WERI-Rb-1 (cell line): ENCODE measurements at regions not wholly inside any gene's neighbourhood (a gene's known extent, or its start where the extent isn't known, plus 50 kb on each side); places are given as distances from the start of the nearest gene placed in this dataset.

Experiments
- DNase-seq: peaks from one replicate; pipeline ENCODE4 v3.0.0-alpha.2; 2020
- H3K27ac ChIP-seq: fragments of 250-450 bp; sonication (Bioruptor Pico); 2 replicates; pipeline ENCODE4 v1.5.1; 2020; ENCODE audit warnings: mild to moderate bottlenecking, moderate library complexity
- H3K27me3 ChIP-seq: fragments of 250-450 bp; sonication (Bioruptor Pico); 2 replicates; pipeline ENCODE4 v1.5.1; 2021; ENCODE audit warnings: mild to moderate bottlenecking, low read depth, moderate library complexity; ENCODE audit not compliant: insufficient read depth, severe bottlenecking
- H3K36me3 ChIP-seq: fragments of 250-450 bp; sonication (Bioruptor Pico); 2 replicates; pipeline ENCODE4 v1.5.1; 2020; ENCODE audit warnings: mild to moderate bottlenecking, moderate library complexity
- H3K4me3 ChIP-seq: 2 replicates; pipeline ENCODE4 v1.5.1; 2011; ENCODE audit warnings: low read depth, mild to moderate bottlenecking, control low read depth, low read length
- H3K9me3 ChIP-seq: fragments of 250-450 bp; sonication (Bioruptor Pico); 2 replicates; pipeline ENCODE4 v1.5.1; 2021; ENCODE audit warnings: mild to moderate bottlenecking, moderate library complexity; ENCODE audit not compliant: severe bottlenecking
- TF ChIP-seq, protein P1 (sequence below): IDR thresholded peaks from 2 replicates; pipeline ENCODE4 v1.5.1; 2011; ENCODE audit warnings: low read depth, mild to moderate bottlenecking, control low read depth, inconsistent platforms, low read length

DNA sequence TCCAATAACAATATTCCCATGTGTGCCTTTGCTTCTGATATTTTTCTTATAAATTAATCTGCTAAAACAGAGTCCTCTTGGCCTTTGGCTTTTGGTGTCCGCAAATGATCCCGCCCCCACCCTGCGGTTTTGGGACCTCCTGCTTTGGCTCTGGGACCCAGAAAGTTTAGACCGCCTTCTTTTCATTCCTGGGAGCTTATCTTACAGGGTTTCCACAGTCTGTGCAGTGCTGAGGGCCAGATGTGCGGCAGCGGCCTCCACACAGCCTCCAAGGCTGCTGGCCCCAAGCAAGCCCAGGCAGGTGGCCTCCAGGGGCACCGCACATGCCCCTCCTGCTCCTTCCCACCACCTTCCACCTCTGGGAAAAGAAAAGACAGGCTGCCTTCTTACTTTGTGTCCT lies 191.5 kb downstream of the ERCC6L2 start:
- Histone ChIP-seq H3K4me3 (no peak overlapping the region), H3K27ac (no peak overlapping the region), H3K36me3 (no peaks in the 10 kb centered on the region), H3K27me3 (no peaks in the 10 kb centered on the region), H3K9me3 (no peaks in the 10 kb centered on the region)
- DNase-seq = no peak
- TF ChIP-seq, protein P1, sequence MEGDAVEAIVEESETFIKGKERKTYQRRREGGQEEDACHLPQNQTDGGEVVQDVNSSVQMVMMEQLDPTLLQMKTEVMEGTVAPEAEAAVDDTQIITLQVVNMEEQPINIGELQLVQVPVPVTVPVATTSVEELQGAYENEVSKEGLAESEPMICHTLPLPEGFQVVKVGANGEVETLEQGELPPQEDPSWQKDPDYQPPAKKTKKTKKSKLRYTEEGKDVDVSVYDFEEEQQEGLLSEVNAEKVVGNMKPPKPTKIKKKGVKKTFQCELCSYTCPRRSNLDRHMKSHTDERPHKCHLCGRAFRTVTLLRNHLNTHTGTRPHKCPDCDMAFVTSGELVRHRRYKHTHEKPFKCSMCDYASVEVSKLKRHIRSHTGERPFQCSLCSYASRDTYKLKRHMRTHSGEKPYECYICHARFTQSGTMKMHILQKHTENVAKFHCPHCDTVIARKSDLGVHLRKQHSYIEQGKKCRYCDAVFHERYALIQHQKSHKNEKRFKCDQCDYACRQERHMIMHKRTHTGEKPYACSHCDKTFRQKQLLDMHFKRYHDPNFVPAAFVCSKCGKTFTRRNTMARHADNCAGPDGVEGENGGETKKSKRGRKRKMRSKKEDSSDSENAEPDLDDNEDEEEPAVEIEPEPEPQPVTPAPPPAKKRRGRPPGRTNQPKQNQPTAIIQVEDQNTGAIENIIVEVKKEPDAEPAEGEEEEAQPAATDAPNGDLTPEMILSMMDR = no peak

DNA sequence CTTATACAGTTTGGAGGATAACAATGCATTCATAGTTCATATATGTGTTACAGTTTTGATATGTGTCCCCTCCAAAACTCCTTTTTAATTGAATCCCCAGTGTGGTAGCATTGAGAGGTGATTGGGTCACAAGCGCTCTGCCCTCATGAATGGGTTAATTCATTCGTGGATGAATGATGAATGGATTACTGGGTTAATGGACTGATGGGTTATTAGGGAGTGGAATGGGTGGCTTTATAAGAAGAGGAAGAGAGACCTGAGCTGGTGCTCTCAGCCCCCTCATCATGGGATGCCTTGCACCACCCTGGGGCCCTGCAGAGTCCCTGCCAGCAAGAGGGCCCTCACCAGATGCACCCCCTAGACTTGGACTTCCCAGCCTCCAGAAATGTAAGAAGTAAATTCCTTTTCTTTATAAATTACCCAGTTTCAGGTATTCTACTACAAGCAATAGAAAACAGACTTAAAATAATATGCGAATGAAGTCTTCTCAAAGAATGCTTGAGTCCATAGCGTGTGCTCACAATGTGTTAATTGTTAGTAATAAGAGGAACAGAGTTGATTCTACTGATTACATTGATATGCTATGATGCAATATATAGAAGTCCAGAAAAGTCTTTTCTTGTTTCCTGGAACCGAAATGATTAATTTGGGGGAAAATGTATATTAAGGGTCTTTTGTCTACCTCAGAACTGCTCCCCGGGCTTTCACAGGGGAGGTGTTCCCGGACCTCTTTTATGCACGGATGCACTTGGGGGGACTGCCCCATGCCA lies 190.2 kb downstream of the ERCC6L2 start:
- H3K4me3 ChIP-seq = no peak overlapping the region
- H3K27me3 ChIP-seq = no peaks in the 10 kb centered on the region
- TF ChIP-seq, protein P1 = no peak
- H3K36me3 ChIP-seq = no peaks in the 10 kb centered on the region
- H3K9me3 ChIP-seq = no peaks in the 10 kb centered on the region
- no peak overlapping the region for H3K27ac ChIP-seq
- DNase-seq = no peak

DNA sequence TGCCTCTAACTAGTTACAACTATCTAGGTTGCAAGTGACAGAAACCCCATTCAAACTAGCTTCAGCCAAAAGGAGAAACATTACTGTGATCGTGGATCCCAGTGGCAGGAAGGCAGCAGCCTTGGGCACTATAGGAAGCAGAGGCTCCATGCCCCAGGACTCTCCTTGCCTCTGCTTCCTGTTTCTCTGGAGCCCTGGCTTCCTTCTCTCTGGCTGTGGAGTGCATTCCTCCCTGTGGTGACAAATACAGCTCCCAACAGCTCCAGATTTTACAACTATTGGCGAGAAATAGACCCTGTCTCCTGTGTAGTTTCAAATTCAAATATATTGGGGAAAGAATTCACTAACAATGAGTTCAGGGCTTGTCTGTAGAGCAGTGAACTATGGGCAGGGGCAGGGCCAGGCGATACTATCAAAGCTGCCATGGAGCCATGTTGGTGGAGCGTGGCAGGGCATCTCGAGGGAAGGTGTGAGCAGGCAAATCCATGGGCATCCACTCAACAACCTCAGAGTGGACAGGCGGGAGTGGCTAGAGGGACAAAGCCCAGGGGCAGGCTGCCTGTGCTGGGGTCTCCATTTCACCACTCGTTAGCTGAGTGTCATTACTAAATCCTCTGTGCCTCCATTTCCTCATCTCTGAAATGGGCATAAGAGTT lies 189.5 kb downstream of the ERCC6L2 start:
- no peak for DNase-seq
- Histone ChIP-seq H3K36me3 (no peaks in the 10 kb centered on the region), H3K27ac (no peak overlapping the region), H3K9me3 (no peaks in the 10 kb centered on the region), H3K27me3 (no peaks in the 10 kb centered on the region), H3K4me3 (no peak overlapping the region)
- TF ChIP-seq, protein P1 = no peak

DNA sequence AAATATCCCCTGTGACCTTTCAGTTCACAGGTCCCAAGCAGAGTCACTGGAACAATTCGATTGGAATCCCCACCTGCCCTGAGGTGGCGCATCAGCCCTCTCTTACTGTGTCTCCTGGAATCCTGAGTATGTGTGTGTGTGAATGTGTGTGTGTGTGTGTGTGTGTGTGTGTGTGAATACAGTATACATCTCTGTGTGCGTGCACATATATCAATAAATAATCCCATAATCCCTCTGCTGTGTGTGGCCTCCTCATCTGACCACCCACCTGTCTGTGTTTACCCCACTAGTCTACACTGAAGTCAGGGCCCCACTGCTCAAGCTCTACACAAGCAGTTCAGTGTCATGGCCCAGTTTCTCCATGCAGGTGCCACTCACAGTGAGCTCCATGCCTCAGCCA lies 187.4 kb downstream of the ERCC6L2 start:
- H3K9me3 ChIP-seq = no peaks in the 10 kb centered on the region

DNA sequence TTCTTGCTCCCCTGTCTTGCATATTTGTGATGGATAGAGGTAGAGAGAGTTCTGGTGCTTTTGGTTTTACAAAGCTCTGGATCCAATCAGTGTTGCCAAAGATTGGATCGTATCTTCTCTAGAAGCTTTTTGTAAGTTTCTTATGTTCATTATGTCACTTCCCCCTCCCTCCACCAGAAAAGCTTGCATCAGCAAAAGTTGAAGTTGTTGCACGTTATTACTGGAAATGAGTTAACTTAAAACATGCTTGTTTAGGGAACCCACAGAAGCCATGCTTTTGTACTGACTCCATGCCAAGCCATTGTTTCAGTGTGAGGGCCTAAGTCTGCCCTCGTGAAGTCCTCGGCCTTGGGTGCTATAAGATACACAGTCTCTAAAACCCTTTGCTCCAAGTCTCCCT lies 186.5 kb downstream of the ERCC6L2 start:
- TF ChIP-seq, protein P1 = no peak
- DNase-seq = no peak
- H3K4me3 ChIP-seq = no peak overlapping the region
- H3K36me3 ChIP-seq = no peaks in the 10 kb centered on the region
- no peaks in the 10 kb centered on the region for H3K9me3 ChIP-seq
- H3K27me3 ChIP-seq = no peaks in the 10 kb centered on the region
- no peak overlapping the region for H3K27ac ChIP-seq

More for the DNA sequence above, 187.4 kb downstream of the ERCC6L2 start:
- Histone ChIP-seq H3K36me3 (no peaks in the 10 kb centered on the region), H3K27me3 (no peaks in the 10 kb centered on the region), H3K4me3 (no peak overlapping the region), H3K27ac (no peak overlapping the region)
- no peak for DNase-seq
- TF ChIP-seq, protein P1 = no peak
